Loucy (cell line): ENCODE measurements at regions not wholly inside any gene's neighbourhood (a gene's known extent, or its start where the extent isn't known, plus 50 kb on each side); places are given as distances from the start of the nearest gene placed in this dataset.

Experiments used
- CTCF ChIP-seq: fragments of 200-600 bp; sonication (generic); conservative IDR thresholded peaks from 2 replicates; pipeline ENCODE4 v1.5.1; 2014; ENCODE audit warnings: mild to moderate bottlenecking, antibody characterized with exemption, low read length
- EZH2phosphoT487 ChIP-seq: fragments of 200-600 bp; IDR thresholded peaks from 2 replicates; pipeline ENCODE4 v1.6.1; 2018; ENCODE audit warnings: antibody characterized with exemption, mild to moderate bottlenecking, moderate library complexity, borderline replicate concordance

- TF ChIP-seq EZH2phosphoT487 (no peak), CTCF (no peak)
These were observed 109.4 kb upstream of the LRRN1 start for GRCh38 chr3:3689601-3690375.
